ENCODE measurements at regions not wholly inside any gene's neighbourhood (a gene's known extent, or its start where the extent isn't known, plus 50 kb on each side); places are given as distances from the start of the nearest gene placed in this dataset.

DNA sequence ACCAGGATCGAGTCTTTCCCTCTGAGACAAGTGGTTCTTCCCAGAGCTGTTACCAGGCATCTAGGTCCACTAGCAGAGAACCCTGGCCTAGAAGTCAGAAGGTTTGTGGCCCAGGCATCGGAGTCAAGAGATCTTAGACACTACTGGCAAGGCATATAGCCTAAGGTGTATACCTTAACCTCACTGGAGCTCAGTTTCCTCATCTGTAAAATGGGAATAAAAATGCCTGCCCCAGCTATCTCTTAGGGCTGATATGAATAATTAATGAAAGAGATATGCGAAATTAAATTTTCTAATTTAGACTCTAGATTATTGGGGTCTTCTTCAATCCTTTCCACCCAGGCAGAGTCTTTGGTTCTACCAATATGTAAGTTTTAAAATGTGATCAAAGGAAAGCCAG lies 60.5 kb upstream of the NLK start:
- TF ChIP-seq, protein P1, sequence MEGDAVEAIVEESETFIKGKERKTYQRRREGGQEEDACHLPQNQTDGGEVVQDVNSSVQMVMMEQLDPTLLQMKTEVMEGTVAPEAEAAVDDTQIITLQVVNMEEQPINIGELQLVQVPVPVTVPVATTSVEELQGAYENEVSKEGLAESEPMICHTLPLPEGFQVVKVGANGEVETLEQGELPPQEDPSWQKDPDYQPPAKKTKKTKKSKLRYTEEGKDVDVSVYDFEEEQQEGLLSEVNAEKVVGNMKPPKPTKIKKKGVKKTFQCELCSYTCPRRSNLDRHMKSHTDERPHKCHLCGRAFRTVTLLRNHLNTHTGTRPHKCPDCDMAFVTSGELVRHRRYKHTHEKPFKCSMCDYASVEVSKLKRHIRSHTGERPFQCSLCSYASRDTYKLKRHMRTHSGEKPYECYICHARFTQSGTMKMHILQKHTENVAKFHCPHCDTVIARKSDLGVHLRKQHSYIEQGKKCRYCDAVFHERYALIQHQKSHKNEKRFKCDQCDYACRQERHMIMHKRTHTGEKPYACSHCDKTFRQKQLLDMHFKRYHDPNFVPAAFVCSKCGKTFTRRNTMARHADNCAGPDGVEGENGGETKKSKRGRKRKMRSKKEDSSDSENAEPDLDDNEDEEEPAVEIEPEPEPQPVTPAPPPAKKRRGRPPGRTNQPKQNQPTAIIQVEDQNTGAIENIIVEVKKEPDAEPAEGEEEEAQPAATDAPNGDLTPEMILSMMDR (IDR thresholded peaks at IDR 0.05 in 8 of 11, conservative IDR thresholded peaks at IDR 0.05 in 3 of 11): no peak
- TF ChIP-seq POLR2A (IDR thresholded peaks at IDR 0.05): no peak
- TF ChIP-seq POLR2AphosphoS5 (IDR thresholded peaks at IDR 0.05): no peak

Data from spleen (tissue), 7 donors.